Limb (tissue), 2 donors: ENCODE measurements at regions not wholly inside any gene's neighbourhood (a gene's known extent, or its start where the extent isn't known, plus 50 kb on each side); places are given as distances from the start of the nearest gene placed in this dataset.

Experiments
- DNase-seq, 2 donors: peaks; one replicate each; pipeline ENCODE4 v3.0.0-alpha.2; 2016; ENCODE audit errors: extremely low spot score in 2 of 2

DNA sequence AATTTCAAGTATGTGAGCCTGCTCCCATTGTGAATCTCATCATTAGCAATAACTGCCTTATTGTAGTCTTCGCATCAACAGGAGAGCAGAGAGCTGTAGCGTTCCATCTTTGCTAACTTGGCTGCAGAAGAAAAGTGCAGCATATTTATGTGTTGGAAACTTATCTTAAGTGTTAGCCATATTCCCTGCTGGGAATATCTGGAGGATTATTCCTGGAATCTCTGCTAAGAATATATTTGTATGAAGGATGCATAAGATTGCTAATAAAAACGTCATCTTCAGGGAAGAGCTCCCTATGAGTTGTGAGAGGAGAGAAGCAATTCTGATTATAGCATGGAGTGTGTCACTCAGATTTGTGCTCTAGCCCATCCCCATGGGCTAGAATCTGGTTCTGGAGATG, 115.1 kb upstream of the REG3G start:
- DNase-seq, result no peak

DNA sequence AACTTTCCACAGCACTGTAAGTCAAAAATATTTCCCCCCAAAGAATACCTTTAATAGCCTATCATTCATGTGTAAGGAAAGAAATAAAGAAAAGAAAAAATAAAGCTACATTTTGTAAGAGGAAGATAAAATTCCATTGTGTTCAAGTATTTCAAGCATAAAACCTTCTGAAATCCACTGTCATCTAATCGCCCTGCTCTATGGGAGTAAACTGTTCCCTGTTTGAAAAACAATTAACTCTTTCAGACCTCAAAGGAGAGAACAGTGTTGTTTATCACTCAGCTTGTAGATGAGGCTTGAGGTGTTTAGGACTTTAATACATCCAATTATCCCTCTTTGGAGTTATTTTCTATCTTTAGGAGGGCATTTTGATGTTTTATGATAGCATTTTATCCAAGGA, 112.2 kb upstream of the REG3G start:
- no peak for DNase-seq

- no peak for DNase-seq
Observed at GRCh38 chr2:78925258-78925657, 100.2 kb upstream of the REG3G start.

DNA sequence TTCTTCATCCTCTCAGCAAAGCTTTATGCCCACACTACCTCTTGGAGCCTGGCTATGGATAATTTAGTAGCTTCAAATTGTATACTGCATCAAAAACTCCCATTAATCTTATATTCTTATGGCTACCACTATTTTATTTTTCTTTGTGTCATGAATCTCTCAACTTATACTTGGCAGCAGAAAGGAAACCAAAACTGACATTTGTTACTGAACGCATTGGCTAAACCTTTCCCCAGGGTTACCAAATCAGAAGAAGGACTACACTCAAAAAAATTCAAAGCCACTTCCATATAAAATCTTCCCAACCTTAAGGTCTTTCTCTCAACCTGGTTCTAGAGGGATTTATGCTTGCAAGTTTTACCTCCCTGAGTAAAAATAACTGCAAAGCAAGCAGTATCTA, 97.0 kb upstream of the REG3G start:
- no peak for DNase-seq

- DNase-seq, result no peak
Observed at GRCh38 chr2:78940998-78941397, 84.5 kb upstream of the REG3G start.

- DNase-seq, result no peak
Observed at GRCh38 chr2:78941751-78942150, 83.8 kb upstream of the REG3G start.

DNA sequence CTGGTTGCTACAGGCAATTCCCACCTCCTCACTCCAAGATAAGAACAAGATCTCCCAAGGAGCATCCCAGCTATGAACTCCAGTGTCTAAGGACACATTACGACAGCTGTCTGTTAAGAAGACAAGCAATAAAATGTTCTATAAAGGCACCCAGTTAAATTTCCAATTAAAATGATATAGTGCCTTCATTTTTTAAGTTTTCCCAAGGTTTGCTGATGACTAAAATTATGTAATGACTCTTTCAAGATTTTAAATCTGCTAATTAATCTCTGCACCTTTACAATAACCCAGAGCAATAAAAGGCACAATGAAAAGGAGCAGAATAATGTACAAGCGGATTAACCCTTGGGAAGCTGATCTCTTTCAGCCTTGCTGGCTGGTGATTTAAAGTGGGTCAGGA, 61.6 kb upstream of the REG3G start:
- no peak for DNase-seq

- no peak for DNase-seq
Observed at GRCh38 chr2:78967294-78967693, 58.2 kb upstream of the REG3G start.

- no peak for DNase-seq
Observed at GRCh38 chr2:78973630-78974029, 51.9 kb upstream of the REG3G start.
